T follicular helper cell (primary cell): ENCODE measurements at regions not wholly inside any gene's neighbourhood (a gene's known extent, or its start where the extent isn't known, plus 50 kb on each side); places are given as distances from the start of the nearest gene placed in this dataset.
"Not testable (repeated sequence)": the region's sequence is repeated elsewhere in the genome, so short reads cannot be mapped to it uniquely, and the experiment has no call there.

Source experiments
- DNase-seq: peaks from one replicate; pipeline ENCODE4 v3.0.0-alpha.2; 2020; ENCODE audit warnings: low read depth

DNA sequence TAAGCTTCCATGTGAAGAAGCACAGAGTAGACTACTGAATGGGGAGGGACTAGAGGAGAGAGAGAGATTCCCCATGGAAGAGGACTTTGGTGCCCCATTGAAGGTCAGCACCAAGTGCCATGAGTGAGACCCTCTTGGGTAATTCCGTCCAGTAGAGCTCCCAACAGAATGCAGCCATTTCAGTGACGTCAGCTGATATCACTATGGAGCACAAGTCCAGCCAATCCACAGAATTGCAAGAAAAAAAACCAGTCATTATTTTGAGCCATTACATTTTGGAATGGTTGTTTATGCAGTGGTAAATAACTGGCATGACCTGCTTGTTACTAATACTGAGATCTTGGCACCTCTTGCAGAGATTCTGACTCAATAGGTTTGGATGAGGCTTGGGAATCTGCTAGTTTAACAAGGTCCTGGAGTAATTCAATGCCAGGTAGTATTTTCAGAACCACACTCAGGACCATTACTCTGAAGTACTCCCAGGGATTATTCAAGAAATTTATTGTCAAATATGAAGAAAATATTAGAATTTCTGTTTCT, 52.6 kb upstream of the SP8 start:
- no peak for DNase-seq

- DNase-seq, result no peak
Measured at GRCh38 chr7:20839987-20840386, 53.3 kb upstream of the SP8 start.

- no peak for DNase-seq
Measured at GRCh38 chr7:20846791-20847190, 60.1 kb upstream of the SP8 start.

DNA sequence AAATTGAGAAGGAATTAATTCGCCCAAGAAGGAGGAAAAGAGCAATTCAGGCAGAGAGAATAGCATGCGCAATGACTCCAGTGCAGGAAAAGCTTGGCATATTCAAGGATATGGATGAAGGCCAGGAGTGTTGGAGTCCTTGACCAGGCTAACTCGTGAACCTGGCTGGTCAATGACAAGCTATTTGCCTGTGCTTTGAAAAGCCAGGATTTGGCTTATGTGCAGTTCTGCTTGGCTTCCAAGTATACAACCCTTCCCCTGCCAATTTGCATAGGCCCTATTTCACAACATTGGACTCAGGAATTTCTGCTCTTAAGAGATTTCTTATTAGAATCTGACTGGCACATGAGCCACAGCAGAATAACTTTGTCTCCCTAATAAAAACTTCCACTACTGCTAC, 72.3 kb upstream of the SP8 start:
- DNase-seq, result no peak

- no peak for DNase-seq
Measured at GRCh38 chr7:20861468-20861867, 74.8 kb upstream of the SP8 start.

DNA sequence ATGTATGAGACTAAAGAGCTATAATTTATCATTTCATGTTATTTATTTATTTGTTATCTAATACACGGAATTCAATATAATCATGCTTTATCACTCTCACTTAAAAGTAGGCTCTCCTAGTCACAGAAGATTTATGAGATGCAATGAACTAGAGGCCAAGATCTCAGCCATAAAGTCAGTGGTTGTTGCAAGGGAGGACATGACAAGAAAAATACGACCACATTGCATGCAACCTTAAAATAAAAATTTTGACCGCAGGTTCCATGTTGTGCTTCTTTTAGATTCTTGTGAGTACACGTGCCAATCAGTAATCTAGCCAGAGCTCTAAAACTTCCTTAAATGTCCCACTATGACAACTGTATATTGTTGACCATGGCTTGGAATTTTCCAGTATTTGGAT, 75.9 kb upstream of the SP8 start:
- DNase-seq, result no peak

DNA sequence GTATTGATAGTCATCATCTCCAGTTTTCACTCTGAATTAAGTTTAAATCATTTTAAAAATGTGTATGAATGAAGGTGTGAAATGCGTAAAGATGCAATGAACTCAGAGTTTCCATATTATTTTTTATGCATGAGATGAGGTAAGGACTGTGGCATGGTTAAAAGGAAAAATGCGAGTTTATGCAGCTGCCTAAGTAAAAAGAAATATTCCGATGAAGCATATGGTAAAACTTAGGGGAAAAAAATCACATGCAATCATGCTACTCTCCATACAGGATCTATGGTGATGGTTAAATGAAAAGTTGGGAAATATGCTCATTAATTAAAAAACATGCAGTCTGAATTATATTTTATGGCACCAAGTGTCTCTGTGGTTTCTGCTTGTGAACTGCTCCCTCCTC, 77.5 kb upstream of the SP8 start:
- DNase-seq, result no peak

GRCh38 chr7:20865684-20866083, 79.0 kb upstream of the SP8 start:
- DNase-seq, result no peak

GRCh38 chr7:20870977-20871376, 84.3 kb upstream of the SP8 start:
- DNase-seq, result no peak

DNA sequence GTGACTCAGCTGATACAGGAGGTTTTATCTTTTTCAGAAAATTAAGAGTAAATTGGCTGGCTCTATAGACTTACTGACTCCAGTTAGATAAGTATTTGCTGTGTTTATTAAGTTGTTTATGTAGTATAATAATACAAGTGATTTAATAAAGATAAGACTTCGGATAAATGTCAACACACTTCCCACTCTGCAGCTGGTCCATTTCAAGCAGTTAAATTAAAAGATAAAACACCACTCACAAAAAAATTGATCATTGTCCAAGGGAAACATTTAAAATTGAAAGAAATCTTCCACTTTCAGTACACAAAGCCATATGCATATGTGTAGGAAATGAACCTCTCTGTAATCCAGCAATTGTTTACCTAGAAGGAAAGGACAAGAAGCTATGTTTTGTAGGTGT, 106.1 kb upstream of the SP8 start:
- no peak for DNase-seq

DNA sequence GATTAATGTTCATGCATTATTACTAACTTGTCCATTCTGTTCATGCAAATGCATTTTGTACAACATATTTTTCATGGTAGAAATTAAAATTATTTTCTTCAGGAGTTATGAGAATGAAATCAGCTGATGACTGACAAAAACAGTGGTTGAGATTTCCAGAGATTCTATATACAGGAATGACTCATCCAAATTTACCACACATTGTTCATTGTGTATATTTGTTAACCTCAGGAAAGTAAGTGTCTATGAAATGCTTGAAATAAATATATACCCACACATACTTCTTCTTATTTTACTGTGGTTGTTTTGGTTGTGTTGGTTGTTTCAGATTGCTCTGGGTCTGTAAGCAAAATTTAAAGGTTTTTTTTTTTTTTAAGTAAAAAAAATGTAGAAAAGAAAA, 108.1 kb upstream of the SP8 start:
- DNase-seq, result no peak

DNA sequence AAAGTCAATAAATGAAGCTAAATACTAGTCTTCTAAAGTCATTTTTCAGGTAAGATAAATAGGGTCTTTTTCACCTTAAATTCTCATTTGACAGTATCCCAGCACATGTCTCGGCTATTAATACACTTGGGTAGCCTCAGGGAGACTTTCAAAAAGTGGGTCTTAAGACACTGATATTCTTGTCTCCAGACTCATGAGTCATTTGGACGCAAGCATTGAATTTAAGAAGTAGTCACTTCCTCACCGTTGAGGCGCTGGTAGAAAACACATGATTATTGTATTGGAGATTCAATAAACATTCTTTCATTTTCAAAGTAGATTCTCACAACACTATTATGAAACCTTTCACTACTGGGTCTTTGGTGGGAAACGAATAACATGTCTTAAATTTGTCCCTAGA, 108.9 kb upstream of the SP8 start:
- no peak for DNase-seq

DNA sequence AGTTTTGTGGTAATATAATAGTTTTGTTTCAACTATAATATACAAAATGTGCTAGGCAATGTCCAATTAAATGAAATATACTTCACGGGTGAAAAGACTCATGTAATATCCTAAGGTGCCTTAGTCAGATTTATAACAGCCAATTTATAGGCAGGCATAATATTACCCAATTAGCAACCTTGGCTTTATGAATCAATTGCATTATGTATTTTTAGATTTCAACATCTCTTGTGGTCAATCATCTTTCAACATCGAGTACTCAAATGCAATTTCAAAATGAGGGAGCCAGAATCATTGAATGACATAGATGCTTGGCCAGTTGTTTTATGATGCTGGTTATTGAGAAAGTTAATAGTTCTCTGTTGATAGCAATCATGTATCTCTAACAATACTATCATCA, 110.3 kb upstream of the SP8 start:
- DNase-seq, result no peak

DNA sequence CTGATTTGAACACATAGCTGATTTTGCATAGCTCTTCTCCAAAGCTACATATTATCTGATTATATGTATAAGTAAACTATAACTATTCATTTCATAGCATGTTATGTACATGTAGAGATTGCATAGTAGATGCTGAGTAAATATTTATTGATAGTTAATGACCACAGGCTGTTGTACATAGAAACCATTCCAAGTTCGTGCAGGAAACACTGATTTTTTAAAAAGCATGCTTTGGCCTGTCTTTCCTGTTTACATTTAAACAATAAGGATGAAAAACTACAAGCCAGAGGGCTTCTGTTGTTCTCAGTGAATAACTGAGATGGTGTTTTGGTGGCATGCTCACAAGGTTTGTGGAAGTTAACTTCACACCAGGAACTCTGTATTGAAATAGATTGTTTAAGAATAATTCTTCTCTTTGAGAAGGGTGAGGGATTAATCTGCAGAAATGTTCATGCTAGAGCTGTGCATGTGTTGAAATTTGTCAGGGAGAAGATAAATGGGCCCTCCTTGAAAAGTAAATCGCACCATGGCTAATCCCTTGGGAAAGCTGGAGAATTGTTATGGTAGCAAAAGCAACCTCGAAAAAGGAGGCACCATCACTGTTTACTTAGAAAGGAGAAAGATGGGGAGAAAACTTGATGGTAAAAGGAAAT, 120.2 kb upstream of the SP8 start:
- no peak for DNase-seq

GRCh38 chr7:20911081-20911480, 124.4 kb upstream of the SP8 start:
- no peak for DNase-seq

- no peak for DNase-seq
Measured at GRCh38 chr7:20913853-20914252, 127.2 kb upstream of the SP8 start.

DNA sequence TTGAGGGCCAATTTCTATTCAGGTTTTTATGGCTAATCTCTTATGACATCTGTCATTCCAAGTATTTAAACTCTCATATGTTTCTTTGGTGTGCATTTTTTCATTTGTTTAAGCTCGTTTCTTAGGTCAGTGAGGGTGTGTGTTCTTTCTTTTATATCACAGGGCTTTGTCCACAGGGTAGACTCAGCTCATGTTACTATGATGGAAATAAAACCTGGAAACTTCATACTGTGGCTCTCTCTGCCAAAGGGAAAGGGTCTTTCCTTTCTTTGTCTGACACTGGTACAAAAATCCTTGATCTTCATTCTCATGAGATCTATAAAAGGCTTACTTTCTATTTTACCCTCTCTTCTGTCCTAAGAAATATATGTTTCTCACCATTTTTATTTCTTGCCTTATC, 129.6 kb upstream of the SP8 start:
- DNase-seq, result no peak

DNA sequence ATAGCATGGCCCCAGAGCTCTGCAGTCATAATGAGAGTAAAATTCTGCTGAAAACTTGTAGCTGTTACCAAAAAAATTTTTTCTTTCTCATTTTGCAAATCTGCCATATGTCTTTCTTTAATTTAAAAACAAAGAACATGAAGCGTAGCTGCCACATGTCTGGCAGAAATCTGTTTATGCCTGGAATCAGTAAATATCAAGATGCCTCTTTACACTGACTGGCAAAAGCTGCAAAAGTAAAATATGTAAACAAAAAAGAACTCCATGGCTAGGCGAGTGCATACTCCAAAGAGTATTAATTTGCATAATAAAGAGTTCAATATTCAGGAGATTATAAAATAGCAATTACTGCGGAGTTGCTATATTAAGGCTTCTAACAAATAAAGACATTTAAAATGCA, 130.9 kb upstream of the SP8 start:
- no peak for DNase-seq

GRCh38 chr7:20918156-20918555, 131.5 kb upstream of the SP8 start:
- no peak for DNase-seq

DNA sequence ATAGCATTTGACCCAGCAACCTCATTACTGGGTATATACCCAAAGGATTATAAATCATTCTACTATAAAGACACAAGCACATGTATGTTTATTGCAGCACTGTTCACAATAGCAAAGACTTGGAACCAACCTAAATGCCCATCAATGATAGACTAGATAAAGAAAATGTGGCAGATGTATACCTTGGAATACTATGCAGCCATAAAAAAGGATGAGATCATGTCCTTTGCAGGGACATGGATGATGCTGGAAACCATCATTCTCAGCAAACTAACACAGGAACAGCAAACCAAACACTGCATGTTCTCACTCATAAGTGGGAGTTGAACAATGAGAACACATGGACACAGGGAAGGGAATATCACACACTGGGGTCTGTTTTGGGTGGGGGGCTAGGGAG, 140.5 kb upstream of the SP8 start:
- DNase-seq, result not testable (repeated sequence)

GRCh38 chr7:20927976-20928375, 141.3 kb upstream of the SP8 start:
- no peak for DNase-seq

- DNase-seq, result no peak
Measured at GRCh38 chr7:20929199-20929598, 142.5 kb upstream of the SP8 start.

DNA sequence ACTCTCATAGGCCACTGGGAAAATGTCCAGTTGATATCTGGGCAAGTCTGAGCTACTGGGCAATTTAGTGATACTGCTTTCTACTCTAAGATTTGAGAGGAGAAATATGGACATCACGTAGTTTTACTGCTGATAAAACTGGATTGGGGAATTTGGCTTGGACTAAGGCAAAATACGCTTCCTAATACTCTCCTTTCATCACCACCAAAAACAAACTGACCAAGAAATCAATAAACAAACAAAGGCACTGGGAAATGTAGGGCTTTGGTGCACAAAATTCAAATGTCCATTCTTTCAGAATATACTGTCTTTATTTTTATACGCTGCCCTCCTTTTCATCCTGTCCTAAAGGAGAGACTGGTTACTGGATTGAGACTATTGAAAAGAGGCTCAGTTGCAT, 145.1 kb upstream of the SP8 start:
- no peak for DNase-seq

- DNase-seq, result no peak
Measured at GRCh38 chr7:20932785-20933527, 146.3 kb upstream of the SP8 start.
